ENCODE measurements at regions not wholly inside any gene's neighbourhood (a gene's known extent, or its start where the extent isn't known, plus 50 kb on each side); places are given as distances from the start of the nearest gene placed in this dataset.

- no peak for DNase-seq
These were observed 140.7 kb upstream of the SCN7A start for GRCh38 chr2:166634706-166635105.

- no peak for DNase-seq
These were observed 138.6 kb upstream of the SCN7A start for GRCh38 chr2:166632616-166633015.

- DNase-seq = no peak
These were observed 134.6 kb upstream of the SCN7A start for GRCh38 chr2:166628478-166629136.

- DNase-seq = no peak
These were observed 133.8 kb upstream of the SCN7A start for GRCh38 chr2:166627893-166628292.

- no peak for DNase-seq
These were observed 131.6 kb upstream of the SCN7A start for GRCh38 chr2:166625670-166626069.

- DNase-seq = no peak
These were observed 120.5 kb upstream of the SCN7A start for GRCh38 chr2:166614503-166614902.

GRCh38 chr2:166614029-166614428 lies 120.0 kb upstream of the SCN7A start:
- DNase-seq = no peak

GRCh38 chr2:166613226-166613625 lies 119.2 kb upstream of the SCN7A start:
- DNase-seq = no peak

GRCh38 chr2:166612214-166612613 lies 118.2 kb upstream of the SCN7A start:
- DNase-seq = no peak

- DNase-seq = no peak
These were observed 116.9 kb upstream of the SCN7A start for GRCh38 chr2:166610913-166611305.

- DNase-seq = peak in 1 of 6 experiments; percentile 14
These were observed 116.3 kb upstream of the SCN7A start for GRCh38 chr2:166610180-166610912.

GRCh38 chr2:166609183-166609959 lies 115.3 kb upstream of the SCN7A start:
- no peak for DNase-seq

GRCh38 chr2:166607880-166608279 lies 113.8 kb upstream of the SCN7A start:
- no peak for DNase-seq

GRCh38 chr2:166593403-166593802 lies 99.4 kb upstream of the SCN7A start:
- no peak for DNase-seq

GRCh38 chr2:166592750-166593149 lies 98.7 kb upstream of the SCN7A start:
- DNase-seq = no peak

- DNase-seq = no peak
These were observed 97.2 kb upstream of the SCN7A start for GRCh38 chr2:166591226-166591625.

- no peak for DNase-seq
These were observed 79.3 kb upstream of the SCN7A start for GRCh38 chr2:166573391-166573790.

GRCh38 chr2:166572937-166573336 lies 78.9 kb upstream of the SCN7A start:
- no peak for DNase-seq

- DNase-seq = no peak
These were observed 74.4 kb upstream of the SCN7A start for GRCh38 chr2:166568409-166568808.

GRCh38 chr2:166565501-166565900 lies 71.5 kb upstream of the SCN7A start:
- no peak for DNase-seq

GRCh38 chr2:166563894-166564293 lies 69.8 kb upstream of the SCN7A start:
- DNase-seq = no peak

GRCh38 chr2:166560022-166560421 lies 66.0 kb upstream of the SCN7A start:
- DNase-seq = no peak

GRCh38 chr2:166550923-166551322 lies 56.9 kb upstream of the SCN7A start:
- no peak for DNase-seq

- DNase-seq = no peak
These were observed 51.4 kb upstream of the SCN7A start for GRCh38 chr2:166545473-166545872.
